Heart left ventricle (tissue), 16 donors: ENCODE measurements at regions not wholly inside any gene's neighbourhood (a gene's known extent, or its start where the extent isn't known, plus 50 kb on each side); places are given as distances from the start of the nearest gene placed in this dataset.

Source experiments
- ATAC-seq, 4 donors: fragments of 200-7000 bp; cut with Tn5 transposase; one replicate each; pipeline ENCODE4 v1.9.1; 2020 to 2022; ENCODE audit warnings: moderate library complexity in 4 of 4, mild to moderate bottlenecking in 3 of 4, moderate number of reproducible peaks in 1 of 4
- DNase-seq, 5 donors: peaks; one replicate each; pipeline ENCODE4 v3.0.0-alpha.2; 2020
- H3K27ac ChIP-seq, 12 donors: fragments of 200-600 bp; sonication (generic) in 4 of 12; one replicate each; pipeline versions ENCODE4 v1.5.0 to v1.8.0; 2016 to 2022; ENCODE audit warnings: mild to moderate bottlenecking in 2 of 12
- H3K27me3 ChIP-seq, 9 donors: fragments of 200-600 bp; sonication (generic) in 2 of 9; one replicate each; pipeline versions ENCODE4 v1.5.1 to v1.8.0; 2016 to 2022; ENCODE audit warnings: mild to moderate bottlenecking in 3 of 9
- H3K36me3 ChIP-seq, 9 donors: fragments of 200-600 bp; sonication (generic) in 2 of 9; one replicate each; pipeline versions ENCODE4 v1.5.0 to v1.8.0; 2018 to 2022; ENCODE audit warnings: mild to moderate bottlenecking in 2 of 9
- H3K4me1 ChIP-seq, 12 donors: fragments of 200-600 bp; sonication (generic) in 4 of 12; one replicate each; pipeline versions ENCODE4 v1.5.0 to v1.8.0; 2016 to 2022; ENCODE audit warnings: mild to moderate bottlenecking in 3 of 12
- H3K4me3 ChIP-seq, 12 donors: fragments of 200-600 bp; sonication (generic) in 4 of 12; one replicate each; pipeline versions ENCODE4 v1.5.0 to v1.8.0; 2017 to 2022; ENCODE audit warnings: mild to moderate bottlenecking in 9 of 12, moderate library complexity in 4 of 12
- H3K9me3 ChIP-seq, 12 donors: fragments of 200-600 bp; sonication (generic) in 4 of 12; one replicate each; pipeline versions ENCODE4 v1.5.0 to v1.8.0; 2016 to 2022; ENCODE audit warnings: mild to moderate bottlenecking in 1 of 12
- POLR2A ChIP-seq, 2 donors: fragments of 450-650 bp; IDR thresholded peaks; one replicate each; pipeline ENCODE4 v1.6.1; 2017; ENCODE audit warnings: antibody characterized with exemption in 2 of 2, mild to moderate bottlenecking in 2 of 2, moderate library complexity in 2 of 2
- WGBS, 4 donors: extraction: QIAGEN DNeasy Blood & Tissue Kit in 2 of 4; methylation state at CpG; one replicate each; pipeline versions ENCODE4 v1.1.5 to v1.1.7; 2013 to 2018; 5-methylcytosine and 5-hydroxymethylcytosine counted together
- intact Hi-C, 10 donors: fragments of 100-400 bp; cut with DNase I; formaldehyde crosslinking; loops; one replicate each; pipeline versions ENCODE4 v1.11.1 to v1.14.2; 2022
- TF ChIP-seq, protein P1 (sequence below), 12 donors: fragments of 200-600 bp; sonication (generic) in 4 of 12; IDR thresholded peaks; one replicate each; pipeline versions ENCODE4 v1.5.0 to v1.8.0; 2018 to 2022; ENCODE audit warnings: antibody characterized with exemption in 12 of 12, mild to moderate bottlenecking in 5 of 12
- donor health status: ischemic (EF 13 %, LVEDD 7.1; RV severe dilation, severe dysfunction).
- donor health status: healthy with polysubstance abuse.
- donor health status: DM: no; HTN: yes; CAD: no.
- donor health status: DM: no; HTN: no; CAD: no.
- donor health status: ischemic (EF 25% LVEDD 6.9; RV normal size, moderate dysfunction).
- donor health status: ischemic (EF 25% LVEDD 5.7; RV mildly dilated, moderate dysfunction).
- donor health status: healthy.
- donor health status: DM: yes; HTN: yes; CAD: no.
- donor health status: ischemic (EF 35%, LVEDD 5.7; RV mildly dilated, moderate dysfunction).
- donor health status: nonischemic (EF 11% LVEDD 7.7; RV severe dilation, severe dysfunction).
- donor health status: DM: yes; HTN: yes; CAD: no.
- donor health status: PGD.
- donor health status: ischemic (EF 29% LVEDD 5.4; RV normal size, mild dysfunction).
- donor health status: nonischemic (EF 23%, LVEDD 6.1; RV moderate dilation, normal function).

- Histone ChIP-seq H3K27me3 (no peaks in the 10 kb centered on the region), H3K4me3 (no peak overlapping the region), H3K9me3 (peaks cover 0 to 3% (median 0%) of the 10 kb centered on the region in 12 donors), H3K36me3 (no peaks in the 10 kb centered on the region), H3K27ac (no peak overlapping the region), H3K4me1 (no peaks in the 10 kb centered on the region)
- TF ChIP-seq, protein P1, sequence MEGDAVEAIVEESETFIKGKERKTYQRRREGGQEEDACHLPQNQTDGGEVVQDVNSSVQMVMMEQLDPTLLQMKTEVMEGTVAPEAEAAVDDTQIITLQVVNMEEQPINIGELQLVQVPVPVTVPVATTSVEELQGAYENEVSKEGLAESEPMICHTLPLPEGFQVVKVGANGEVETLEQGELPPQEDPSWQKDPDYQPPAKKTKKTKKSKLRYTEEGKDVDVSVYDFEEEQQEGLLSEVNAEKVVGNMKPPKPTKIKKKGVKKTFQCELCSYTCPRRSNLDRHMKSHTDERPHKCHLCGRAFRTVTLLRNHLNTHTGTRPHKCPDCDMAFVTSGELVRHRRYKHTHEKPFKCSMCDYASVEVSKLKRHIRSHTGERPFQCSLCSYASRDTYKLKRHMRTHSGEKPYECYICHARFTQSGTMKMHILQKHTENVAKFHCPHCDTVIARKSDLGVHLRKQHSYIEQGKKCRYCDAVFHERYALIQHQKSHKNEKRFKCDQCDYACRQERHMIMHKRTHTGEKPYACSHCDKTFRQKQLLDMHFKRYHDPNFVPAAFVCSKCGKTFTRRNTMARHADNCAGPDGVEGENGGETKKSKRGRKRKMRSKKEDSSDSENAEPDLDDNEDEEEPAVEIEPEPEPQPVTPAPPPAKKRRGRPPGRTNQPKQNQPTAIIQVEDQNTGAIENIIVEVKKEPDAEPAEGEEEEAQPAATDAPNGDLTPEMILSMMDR (IDR thresholded peaks at IDR 0.05): no peak
- TF ChIP-seq POLR2A (IDR thresholded peaks at IDR 0.05): no peak
- 78 to 86% (median 83%) methylated on average over 4 of the region's 4 CpGs for WGBS, 4 donors
- intact Hi-C loops: no loop called here
- DNase-seq (no peak), ATAC-seq (no peak)
These were observed 612.7 kb upstream of the GCFC2 start for GRCh38 chr2:76323381-76323780.

DNA sequence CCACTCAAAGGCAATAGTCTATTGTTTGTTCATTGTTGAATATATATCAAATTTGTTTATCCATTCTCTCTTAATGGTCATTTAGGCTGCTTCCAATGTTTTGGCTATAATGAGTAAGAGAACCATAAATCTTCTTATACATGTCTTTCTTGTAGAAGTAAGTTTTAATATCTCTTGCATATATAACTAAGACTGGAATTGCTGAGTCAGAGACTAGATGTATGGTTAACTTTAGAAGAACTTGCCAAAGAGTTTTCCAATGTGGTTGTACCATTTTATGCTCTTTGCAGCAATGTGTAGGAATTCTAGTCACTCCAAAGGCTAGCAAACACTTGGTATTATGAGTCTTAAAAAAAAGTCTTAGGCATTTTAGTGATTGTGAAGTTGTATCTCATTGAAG is 610.0 kb upstream of the GCFC2 start:
- Histone ChIP-seq H3K9me3 (peaks cover 0 to 3% (median 0%) of the 10 kb centered on the region in 12 donors), H3K36me3 (no peaks in the 10 kb centered on the region), H3K27me3 (no peaks in the 10 kb centered on the region), H3K4me1 (no peaks in the 10 kb centered on the region), H3K4me3 (no peak overlapping the region), H3K27ac (no peak overlapping the region)
- TF ChIP-seq, protein P1 (IDR thresholded peaks at IDR 0.05): no peak
- no peak for TF ChIP-seq POLR2A (IDR thresholded peaks at IDR 0.05)
- no peak for DNase-seq
- no peak for ATAC-seq
- intact Hi-C loops: no loop called here

- ATAC-seq: no peak
- TF ChIP-seq, protein P1 (IDR thresholded peaks at IDR 0.05): no peak
- TF ChIP-seq POLR2A (IDR thresholded peaks at IDR 0.05): no peak
- no peak overlapping the region for H3K27ac ChIP-seq
- 34 to 50% (median 44%) methylated on average over 4 of the region's 4 CpGs for WGBS, 4 donors
- no peaks in the 10 kb centered on the region for H3K4me1 ChIP-seq
- no peak overlapping the region for H3K4me3 ChIP-seq
- no peaks in the 10 kb centered on the region for H3K27me3 ChIP-seq
- no peak for DNase-seq
- peaks cover 0 to 2% (median 0%) of the 10 kb centered on the region in 12 donors for H3K9me3 ChIP-seq
- intact Hi-C loops: no loop called here
- H3K36me3 ChIP-seq: no peaks in the 10 kb centered on the region
These were observed 608.2 kb upstream of the GCFC2 start for GRCh38 chr2:76318848-76319360.

- WGBS, 4 donors: 62 to 72% (median 67%) methylated on average over 6 of the region's 6 CpGs
- ATAC-seq: no peak
- no peak for DNase-seq
- Histone ChIP-seq H3K36me3 (no peaks in the 10 kb centered on the region), H3K27me3 (no peaks in the 10 kb centered on the region), H3K4me1 (no peaks in the 10 kb centered on the region), H3K27ac (no peak overlapping the region), H3K9me3 (no peaks in the 10 kb centered on the region), H3K4me3 (no peak overlapping the region)
- intact Hi-C loops: no loop called here
- TF ChIP-seq POLR2A (IDR thresholded peaks at IDR 0.05): no peak
These were observed 606.0 kb upstream of the GCFC2 start for GRCh38 chr2:76316691-76317090.
